Activated T-cell treated with anti-CD3 and anti-CD28 coated beads, Interleukin-2, amount 50 U/mL, for 4 hours (primary cell): ENCODE measurements at regions not wholly inside any gene's neighbourhood (a gene's known extent, or its start where the extent isn't known, plus 50 kb on each side); places are given as distances from the start of the nearest gene placed in this dataset.
"Not testable (repeated sequence)": the region's sequence is repeated elsewhere in the genome, so short reads cannot be mapped to it uniquely, and the experiment has no call there.

Experiments used
- ATAC-seq, 2 donors: fragments of 200-7000 bp; cut with Tn5 transposase; one replicate each; pipeline ENCODE4 v1.10.0; 2021
- DNase-seq: peaks from one replicate; pipeline ENCODE4 v3.0.0-alpha.2; 2020
- H3K27me3 Mint-ChIP-seq: one replicate; pipeline ENCODE4 v1.8.0; 2021; ENCODE audit warnings: low read depth, mixed read lengths
- H3K36me3 Mint-ChIP-seq: one replicate; pipeline ENCODE4 v1.8.0; 2022; ENCODE audit warnings: mixed read lengths; ENCODE audit not compliant: insufficient read depth
- H3K4me1 Mint-ChIP-seq: one replicate; pipeline ENCODE4 v1.8.0; 2021; ENCODE audit warnings: low read depth, mixed read lengths
- H3K4me3 Mint-ChIP-seq: one replicate; pipeline ENCODE4 v1.8.0; 2021; ENCODE audit warnings: mild to moderate bottlenecking, moderate library complexity, mixed read lengths
- H3K9me3 Mint-ChIP-seq: one replicate; pipeline ENCODE4 v1.8.0; 2021; ENCODE audit warnings: mixed read lengths

- no peaks in the 10 kb centered on the region for H3K4me1 Mint-ChIP-seq
These were observed 1722.2 kb upstream of the AGA start for GRCh38 chr4:179164267-179164999.

GRCh38 chr4:179165000-179165738 lies 1722.9 kb upstream of the AGA start:
- no peaks in the 10 kb centered on the region for H3K4me1 Mint-ChIP-seq
- no peaks in the 10 kb centered on the region for H3K36me3 Mint-ChIP-seq
- ATAC-seq (no peak), DNase-seq (no peak)
- H3K4me3 Mint-ChIP-seq, result no peak overlapping the region
- no peaks in the 10 kb centered on the region for H3K27me3 Mint-ChIP-seq
- peaks cover 23% of the 10 kb centered on the region for H3K9me3 Mint-ChIP-seq

More at GRCh38 chr4:179164267-179164999, 1722.2 kb upstream of the AGA start:
- DNase-seq, result no peak
- no peak for ATAC-seq
- Mint-ChIP-seq H3K4me3 (no peak overlapping the region), H3K36me3 (no peaks in the 10 kb centered on the region), H3K9me3 (peaks cover 23% of the 10 kb centered on the region), H3K27me3 (no peaks in the 10 kb centered on the region)

GRCh38 chr4:179165862-179166261 lies 1723.6 kb upstream of the AGA start:
- Mint-ChIP-seq H3K9me3 (peaks cover 23% of the 10 kb centered on the region), H3K36me3 (no peaks in the 10 kb centered on the region), H3K27me3 (no peaks in the 10 kb centered on the region), H3K4me1 (no peaks in the 10 kb centered on the region), H3K4me3 (no peak overlapping the region)
- DNase-seq (no peak), ATAC-seq (no peak)

- not testable (repeated sequence) for ATAC-seq, H3K27me3 Mint-ChIP-seq, H3K36me3 Mint-ChIP-seq, H3K4me1 Mint-ChIP-seq, H3K4me3 Mint-ChIP-seq, DNase-seq
- H3K9me3 Mint-ChIP-seq, result peaks cover 26% of the 10 kb centered on the region
These were observed 1728.1 kb upstream of the AGA start for GRCh38 chr4:179170308-179170707.

- no peaks in the 10 kb centered on the region for H3K36me3 Mint-ChIP-seq
- H3K9me3 Mint-ChIP-seq, result peaks cover 7% of the 10 kb centered on the region
- no peak overlapping the region for H3K4me3 Mint-ChIP-seq
- no peak for DNase-seq
- no peaks in the 10 kb centered on the region for H3K27me3 Mint-ChIP-seq
- H3K4me1 Mint-ChIP-seq, result no peaks in the 10 kb centered on the region
- ATAC-seq, result no peak
These were observed 1740.5 kb upstream of the AGA start for GRCh38 chr4:179182741-179183140.

GRCh38 chr4:179195887-179196286 lies 1753.7 kb upstream of the AGA start:
- DNase-seq (no peak), ATAC-seq (no peak)
- peaks cover 14% of the 10 kb centered on the region for H3K9me3 Mint-ChIP-seq
- no peaks in the 10 kb centered on the region for H3K27me3 Mint-ChIP-seq
- H3K4me1 Mint-ChIP-seq, result no peaks in the 10 kb centered on the region
- no peak overlapping the region for H3K4me3 Mint-ChIP-seq
- H3K36me3 Mint-ChIP-seq, result no peaks in the 10 kb centered on the region

GRCh38 chr4:179196511-179196910 lies 1754.3 kb upstream of the AGA start:
- H3K9me3 Mint-ChIP-seq, result peaks cover 12% of the 10 kb centered on the region
- H3K36me3 Mint-ChIP-seq, result no peaks in the 10 kb centered on the region

GRCh38 chr4:179200681-179201080 lies 1758.4 kb upstream of the AGA start:
- Mint-ChIP-seq H3K4me3 (no peak overlapping the region), H3K36me3 (no peaks in the 10 kb centered on the region), H3K9me3 (peaks cover 5% of the 10 kb centered on the region), H3K4me1 (no peaks in the 10 kb centered on the region), H3K27me3 (no peaks in the 10 kb centered on the region)
- DNase-seq (no peak), ATAC-seq (no peak)

More at GRCh38 chr4:179196511-179196910, 1754.3 kb upstream of the AGA start:
- H3K4me3 Mint-ChIP-seq, result no peak overlapping the region
- DNase-seq, result no peak
- no peaks in the 10 kb centered on the region for H3K27me3 Mint-ChIP-seq
- H3K4me1 Mint-ChIP-seq, result no peaks in the 10 kb centered on the region
- no peak for ATAC-seq

- Mint-ChIP-seq H3K9me3 (peaks cover 23% of the 10 kb centered on the region), H3K27me3 (no peaks in the 10 kb centered on the region), H3K4me1 (no peaks in the 10 kb centered on the region), H3K36me3 (no peaks in the 10 kb centered on the region), H3K4me3 (no peak overlapping the region)
- no peak for ATAC-seq
- DNase-seq, result no peak
These were observed 1783.4 kb upstream of the AGA start for GRCh38 chr4:179225594-179225993.

GRCh38 chr4:179248821-179249220 lies 1806.6 kb upstream of the AGA start:
- no peaks in the 10 kb centered on the region for H3K36me3 Mint-ChIP-seq
- no peak overlapping the region for H3K4me3 Mint-ChIP-seq
- no peak for DNase-seq
- no peaks in the 10 kb centered on the region for H3K27me3 Mint-ChIP-seq
- H3K9me3 Mint-ChIP-seq, result peaks cover 9% of the 10 kb centered on the region
- H3K4me1 Mint-ChIP-seq, result no peaks in the 10 kb centered on the region
- no peak for ATAC-seq

- ATAC-seq (no peak), DNase-seq (no peak)
- H3K36me3 Mint-ChIP-seq, result no peaks in the 10 kb centered on the region
- no peak overlapping the region for H3K4me3 Mint-ChIP-seq
- no peaks in the 10 kb centered on the region for H3K27me3 Mint-ChIP-seq
- H3K4me1 Mint-ChIP-seq, result no peaks in the 10 kb centered on the region
- peaks cover 16% of the 10 kb centered on the region for H3K9me3 Mint-ChIP-seq
These were observed 1826.6 kb upstream of the AGA start for GRCh38 chr4:179268791-179269190.

GRCh38 chr4:179272282-179272681 lies 1830.0 kb upstream of the AGA start:
- Mint-ChIP-seq H3K9me3 (peaks cover 9% of the 10 kb centered on the region), H3K36me3 (no peaks in the 10 kb centered on the region), H3K27me3 (no peaks in the 10 kb centered on the region), H3K4me3 (no peak overlapping the region), H3K4me1 (no peaks in the 10 kb centered on the region)
- ATAC-seq, result no peak
- DNase-seq, result no peak

- DNase-seq (no peak), ATAC-seq (no peak)
- H3K9me3 Mint-ChIP-seq, result peaks cover 3% of the 10 kb centered on the region
- no peaks in the 10 kb centered on the region for H3K27me3 Mint-ChIP-seq
- no peaks in the 10 kb centered on the region for H3K36me3 Mint-ChIP-seq
- no peaks in the 10 kb centered on the region for H3K4me1 Mint-ChIP-seq
- H3K4me3 Mint-ChIP-seq, result no peak overlapping the region
These were observed 1836.4 kb upstream of the AGA start for GRCh38 chr4:179278647-179279046.

- no peak for DNase-seq
- no peak for ATAC-seq
These were observed 1843.5 kb upstream of the AGA start for GRCh38 chr4:179285696-179286095.

GRCh38 chr4:179291657-179292056 lies 1849.4 kb upstream of the AGA start:
- Mint-ChIP-seq H3K9me3 (peaks cover 12% of the 10 kb centered on the region), H3K27me3 (no peaks in the 10 kb centered on the region), H3K36me3 (no peaks in the 10 kb centered on the region), H3K4me1 (no peaks in the 10 kb centered on the region), H3K4me3 (no peak overlapping the region)
- DNase-seq (no peak), ATAC-seq (no peak)

More at GRCh38 chr4:179285696-179286095, 1843.5 kb upstream of the AGA start:
- H3K4me1 Mint-ChIP-seq, result no peaks in the 10 kb centered on the region
- no peaks in the 10 kb centered on the region for H3K9me3 Mint-ChIP-seq
- no peaks in the 10 kb centered on the region for H3K36me3 Mint-ChIP-seq
- H3K27me3 Mint-ChIP-seq, result no peaks in the 10 kb centered on the region
- H3K4me3 Mint-ChIP-seq, result no peak overlapping the region
